ENCODE measurements at regions not wholly inside any gene's neighbourhood (a gene's known extent, or its start where the extent isn't known, plus 50 kb on each side); places are given as distances from the start of the nearest gene placed in this dataset.

GRCh38 chr4:89539797-89540711 is 232.5 kb upstream of the GPRIN3 start:
- TF ChIP-seq CTCF (IDR thresholded peaks at IDR 0.05), result no peak
- DNase-seq (ENCODE audit: low spot score), result no peak
- ATAC-seq (ENCODE audit: low FRiP score), result no peak

- DNase-seq (ENCODE audit: low spot score) (no peak), ATAC-seq (ENCODE audit: low FRiP score) (no peak)
- no peak for TF ChIP-seq CTCF (IDR thresholded peaks at IDR 0.05)
Observed at GRCh38 chr4:89539374-89539773, 231.8 kb upstream of the GPRIN3 start.

- no peak for TF ChIP-seq CTCF (IDR thresholded peaks at IDR 0.05)
- DNase-seq (ENCODE audit: low spot score), result no peak
- ATAC-seq (ENCODE audit: low FRiP score), result no peak
Observed at GRCh38 chr4:89538886-89539285, 231.3 kb upstream of the GPRIN3 start.

- TF ChIP-seq CTCF (IDR thresholded peaks at IDR 0.05), result no peak
- ATAC-seq (ENCODE audit: low FRiP score) (no peak), DNase-seq (ENCODE audit: low spot score) (no peak)
Observed at GRCh38 chr4:89538171-89538570, 230.6 kb upstream of the GPRIN3 start.

GRCh38 chr4:89537281-89537680 is 229.7 kb upstream of the GPRIN3 start:
- DNase-seq (ENCODE audit: low spot score) (no peak), ATAC-seq (ENCODE audit: low FRiP score) (no peak)
- TF ChIP-seq CTCF (IDR thresholded peaks at IDR 0.05), result no peak

GRCh38 chr4:89535251-89535650 is 227.7 kb upstream of the GPRIN3 start:
- no peak for ATAC-seq (ENCODE audit: low FRiP score)

More at GRCh38 chr4:89535251-89535650, 227.7 kb upstream of the GPRIN3 start:
- no peak for TF ChIP-seq CTCF (IDR thresholded peaks at IDR 0.05)
- no peak for DNase-seq (ENCODE audit: low spot score)
